ENCODE measurements at regions not wholly inside any gene's neighbourhood (a gene's known extent, or its start where the extent isn't known, plus 50 kb on each side); places are given as distances from the start of the nearest gene placed in this dataset.

- DNase-seq = no peak
These were observed 551.2 kb downstream of the QKI start for GRCh38 chr6:163965426-163966348.

- no peak for DNase-seq
These were observed 550.3 kb downstream of the QKI start for GRCh38 chr6:163964789-163965188.

- no peak for DNase-seq
These were observed 548.9 kb downstream of the QKI start for GRCh38 chr6:163963205-163964120.

- DNase-seq = no peak
These were observed 548.2 kb downstream of the QKI start for GRCh38 chr6:163962627-163963117.

GRCh38 chr6:163960128-163960527, 545.6 kb downstream of the QKI start:
- DNase-seq = no peak

GRCh38 chr6:163958646-163959045, 544.1 kb downstream of the QKI start:
- DNase-seq = no peak

- no peak for DNase-seq
These were observed 542.3 kb downstream of the QKI start for GRCh38 chr6:163956571-163957407.

GRCh38 chr6:163955756-163956155, 541.2 kb downstream of the QKI start:
- no peak for DNase-seq

GRCh38 chr6:163955096-163955495, 540.6 kb downstream of the QKI start:
- no peak for DNase-seq

- no peak for DNase-seq
These were observed 539.7 kb downstream of the QKI start for GRCh38 chr6:163954088-163954775.

GRCh38 chr6:163952005-163952404, 537.5 kb downstream of the QKI start:
- no peak for DNase-seq

- no peak for DNase-seq
These were observed 536.8 kb downstream of the QKI start for GRCh38 chr6:163951326-163951725.

- DNase-seq = no peak
These were observed 535.6 kb downstream of the QKI start for GRCh38 chr6:163950159-163950558.

GRCh38 chr6:163949431-163949830, 534.9 kb downstream of the QKI start:
- no peak for DNase-seq

GRCh38 chr6:163948250-163948649, 533.7 kb downstream of the QKI start:
- DNase-seq = no peak

GRCh38 chr6:163947276-163947675, 532.8 kb downstream of the QKI start:
- no peak for DNase-seq

GRCh38 chr6:163946437-163946836, 531.9 kb downstream of the QKI start:
- DNase-seq = no peak

GRCh38 chr6:163945808-163946207, 531.3 kb downstream of the QKI start:
- DNase-seq = no peak

- no peak for DNase-seq
These were observed 530.4 kb downstream of the QKI start for GRCh38 chr6:163944897-163945296.

GRCh38 chr6:163943607-163944385, 529.3 kb downstream of the QKI start:
- no peak for DNase-seq

- DNase-seq = no peak
These were observed 528.3 kb downstream of the QKI start for GRCh38 chr6:163942790-163943189.

Measured in cerebellar nuclear complex (tissue), 1 donor.